ENCODE measurements at regions not wholly inside any gene's neighbourhood (a gene's known extent, or its start where the extent isn't known, plus 50 kb on each side); places are given as distances from the start of the nearest gene placed in this dataset.

DNA sequence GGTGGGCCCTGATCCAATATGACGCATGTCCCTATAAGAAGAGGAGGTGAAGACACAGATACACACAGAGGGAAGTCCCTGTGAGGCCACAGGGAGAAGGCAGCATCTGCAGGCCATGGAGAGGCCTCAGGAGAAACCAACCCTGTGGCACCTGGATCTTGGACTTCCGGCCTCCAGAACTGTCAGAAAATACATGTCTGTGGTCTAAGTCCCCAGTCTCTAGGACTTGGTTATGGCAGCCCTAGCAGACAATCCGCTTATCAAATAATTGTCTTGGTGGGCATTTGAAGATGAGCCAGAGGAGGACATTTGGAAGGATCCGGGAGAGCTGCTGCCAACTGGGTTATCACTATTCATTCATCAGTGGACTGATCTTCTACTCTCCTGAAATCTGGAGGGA lies 57.6 kb upstream of the FOXQ1 start:
- H2AFZ ChIP-seq (ENCODE audit: low read depth, low read length) = no peak overlapping the region
- no peaks in the 10 kb centered on the region for H3K27me3 ChIP-seq (ENCODE audit: insufficient read depth, low read length, poor library complexity)
- no peak overlapping the region for H3K4me2 ChIP-seq (ENCODE audit: insufficient read depth, low read length)
- H3K79me2 ChIP-seq (ENCODE audit: insufficient read depth, low read length) = no peaks in the 10 kb centered on the region
- no peaks in the 10 kb centered on the region for H3K36me3 ChIP-seq (ENCODE audit: insufficient read depth, low read length)
- DNase-seq = no peak
- no peak overlapping the region for H3K9ac ChIP-seq (ENCODE audit: low read depth, low read length)
- no peaks in the 10 kb centered on the region for H3K9me3 ChIP-seq (ENCODE audit: insufficient read depth, low read length, severe bottlenecking)
- H3K4me3 ChIP-seq (ENCODE audit: low read depth in 1 of 2, low read length in 2 of 2) = no peak overlapping the region
- no peak for TF ChIP-seq EZH2 (IDR thresholded peaks at IDR 0.05; ENCODE audit: borderline replicate concordance, low read depth, low read length, severe bottlenecking)
- TF ChIP-seq, protein P1, sequence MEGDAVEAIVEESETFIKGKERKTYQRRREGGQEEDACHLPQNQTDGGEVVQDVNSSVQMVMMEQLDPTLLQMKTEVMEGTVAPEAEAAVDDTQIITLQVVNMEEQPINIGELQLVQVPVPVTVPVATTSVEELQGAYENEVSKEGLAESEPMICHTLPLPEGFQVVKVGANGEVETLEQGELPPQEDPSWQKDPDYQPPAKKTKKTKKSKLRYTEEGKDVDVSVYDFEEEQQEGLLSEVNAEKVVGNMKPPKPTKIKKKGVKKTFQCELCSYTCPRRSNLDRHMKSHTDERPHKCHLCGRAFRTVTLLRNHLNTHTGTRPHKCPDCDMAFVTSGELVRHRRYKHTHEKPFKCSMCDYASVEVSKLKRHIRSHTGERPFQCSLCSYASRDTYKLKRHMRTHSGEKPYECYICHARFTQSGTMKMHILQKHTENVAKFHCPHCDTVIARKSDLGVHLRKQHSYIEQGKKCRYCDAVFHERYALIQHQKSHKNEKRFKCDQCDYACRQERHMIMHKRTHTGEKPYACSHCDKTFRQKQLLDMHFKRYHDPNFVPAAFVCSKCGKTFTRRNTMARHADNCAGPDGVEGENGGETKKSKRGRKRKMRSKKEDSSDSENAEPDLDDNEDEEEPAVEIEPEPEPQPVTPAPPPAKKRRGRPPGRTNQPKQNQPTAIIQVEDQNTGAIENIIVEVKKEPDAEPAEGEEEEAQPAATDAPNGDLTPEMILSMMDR (IDR thresholded peaks at IDR 0.05; ENCODE audit: borderline replicate concordance, extremely low read depth, low read length, poor library complexity, severe bottlenecking) = no peak
- no peak overlapping the region for H3K27ac ChIP-seq (ENCODE audit: low read length)
- no peaks in the 10 kb centered on the region for H3K4me1 ChIP-seq (ENCODE audit: insufficient read depth, low read length)
- ATAC-seq (ENCODE audit: insufficient read depth, low read depth) = no peak
- H4K20me1 ChIP-seq (ENCODE audit: insufficient read depth, low read length) = no peaks in the 10 kb centered on the region

DNA sequence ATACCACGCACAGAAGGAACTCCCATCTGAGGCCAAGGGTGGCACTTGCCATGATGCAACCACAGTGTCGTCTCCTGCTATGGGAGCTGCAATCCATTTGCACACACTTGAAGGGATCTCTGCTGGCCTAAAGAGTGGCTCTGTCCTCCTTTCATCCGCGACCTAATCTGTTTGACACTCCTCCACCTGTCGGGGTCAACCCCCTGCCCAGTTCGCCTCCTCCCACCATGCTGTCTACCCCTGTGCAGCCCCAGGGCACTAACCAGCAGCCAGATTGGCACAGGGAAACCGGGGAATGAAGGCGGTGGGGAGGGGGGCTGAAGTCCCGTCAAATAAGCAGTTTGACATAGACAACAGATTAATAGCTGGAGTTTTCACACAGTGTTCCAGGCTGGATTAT lies 58.1 kb upstream of the FOXQ1 start:
- no peaks in the 10 kb centered on the region for H4K20me1 ChIP-seq (ENCODE audit: insufficient read depth, low read length)
- no peaks in the 10 kb centered on the region for H3K4me1 ChIP-seq (ENCODE audit: insufficient read depth, low read length)
- TF ChIP-seq EZH2 (IDR thresholded peaks at IDR 0.05; ENCODE audit: borderline replicate concordance, low read depth, low read length, severe bottlenecking) = no peak
- TF ChIP-seq, protein P1 (IDR thresholded peaks at IDR 0.05; ENCODE audit: borderline replicate concordance, extremely low read depth, low read length, poor library complexity, severe bottlenecking) = no peak
- H3K9ac ChIP-seq (ENCODE audit: low read depth, low read length) = no peak overlapping the region
- no peaks in the 10 kb centered on the region for H3K36me3 ChIP-seq (ENCODE audit: insufficient read depth, low read length)
- H3K9me3 ChIP-seq (ENCODE audit: insufficient read depth, low read length, severe bottlenecking) = no peaks in the 10 kb centered on the region
- no peak overlapping the region for H2AFZ ChIP-seq (ENCODE audit: low read depth, low read length)
- no peak overlapping the region for H3K4me3 ChIP-seq (ENCODE audit: low read depth in 1 of 2, low read length in 2 of 2)
- no peak overlapping the region for H3K4me2 ChIP-seq (ENCODE audit: insufficient read depth, low read length)
- no peak for DNase-seq
- no peaks in the 10 kb centered on the region for H3K79me2 ChIP-seq (ENCODE audit: insufficient read depth, low read length)
- no peak overlapping the region for H3K27ac ChIP-seq (ENCODE audit: low read length)
- ATAC-seq (ENCODE audit: insufficient read depth, low read depth) = no peak
- H3K27me3 ChIP-seq (ENCODE audit: insufficient read depth, low read length, poor library complexity) = no peaks in the 10 kb centered on the region

DNA sequence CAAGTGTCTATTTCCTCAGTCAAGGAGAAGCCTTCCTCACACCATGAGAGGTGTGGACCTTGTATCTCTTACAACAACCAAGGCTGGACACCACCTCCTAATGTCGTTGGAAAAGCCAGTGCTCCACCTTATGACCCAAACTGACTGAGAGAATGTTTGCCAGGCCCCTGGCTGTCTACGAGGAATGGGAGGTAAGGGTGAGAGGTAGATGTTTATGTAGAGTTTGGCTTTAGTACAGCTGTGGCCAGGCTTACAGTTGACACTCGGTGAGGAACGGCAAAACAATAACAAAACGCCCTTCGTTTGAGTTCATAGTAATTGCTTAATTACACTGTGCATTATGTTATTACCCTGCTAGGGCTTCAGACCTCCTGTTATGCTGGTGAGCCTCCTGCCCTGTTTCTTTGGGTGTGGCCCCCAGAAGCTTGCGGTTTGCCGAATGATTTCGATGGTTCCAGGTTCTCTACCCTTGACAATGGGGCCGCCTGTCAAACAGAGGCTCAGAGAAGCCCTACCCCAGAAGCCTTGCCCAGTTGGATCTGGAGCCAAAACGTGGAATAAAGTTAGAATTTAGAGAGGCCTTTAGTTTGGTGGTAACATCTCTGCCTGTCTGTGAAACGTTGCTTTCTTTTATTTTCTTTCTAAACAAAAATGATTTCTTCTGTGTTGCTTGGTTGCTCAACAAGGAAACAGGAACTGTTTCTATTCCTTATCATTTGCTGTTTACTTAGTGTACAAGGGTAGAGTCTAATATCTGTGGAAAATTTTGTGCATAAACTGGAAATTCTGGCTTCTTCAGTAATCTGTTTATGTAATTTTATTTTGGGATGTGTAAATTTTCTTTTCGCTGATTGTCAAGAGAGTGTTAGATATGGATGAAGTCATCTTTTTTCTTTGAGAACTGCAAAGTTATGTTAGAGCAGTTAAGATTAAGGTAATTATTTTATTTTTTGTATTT lies 60.4 kb upstream of the FOXQ1 start:
- Histone ChIP-seq H2AFZ (ENCODE audit: low read depth, low read length) (no peak overlapping the region), H3K36me3 (ENCODE audit: insufficient read depth, low read length) (no peaks in the 10 kb centered on the region), H3K4me3 (ENCODE audit: low read depth in 1 of 2, low read length in 2 of 2) (no peak overlapping the region), H3K4me1 (ENCODE audit: insufficient read depth, low read length) (no peaks in the 10 kb centered on the region), H3K79me2 (ENCODE audit: insufficient read depth, low read length) (no peaks in the 10 kb centered on the region), H3K27me3 (ENCODE audit: insufficient read depth, low read length, poor library complexity) (peaks cover 4% of the 10 kb centered on the region), H3K4me2 (ENCODE audit: insufficient read depth, low read length) (no peak overlapping the region), H4K20me1 (ENCODE audit: insufficient read depth, low read length) (no peaks in the 10 kb centered on the region), H3K9ac (ENCODE audit: low read depth, low read length) (no peak overlapping the region), H3K27ac (ENCODE audit: low read length) (no peak overlapping the region), H3K9me3 (ENCODE audit: insufficient read depth, low read length, severe bottlenecking) (no peaks in the 10 kb centered on the region)
- TF ChIP-seq, protein P1 (IDR thresholded peaks at IDR 0.05; ENCODE audit: borderline replicate concordance, extremely low read depth, low read length, poor library complexity, severe bottlenecking) = no peak
- ATAC-seq (ENCODE audit: insufficient read depth, low read depth) (no peak), DNase-seq (no peak)

Data from DND-41 (cell line).